ENCODE measurements at regions not wholly inside any gene's neighbourhood (a gene's known extent, or its start where the extent isn't known, plus 50 kb on each side); places are given as distances from the start of the nearest gene placed in this dataset.

DNA sequence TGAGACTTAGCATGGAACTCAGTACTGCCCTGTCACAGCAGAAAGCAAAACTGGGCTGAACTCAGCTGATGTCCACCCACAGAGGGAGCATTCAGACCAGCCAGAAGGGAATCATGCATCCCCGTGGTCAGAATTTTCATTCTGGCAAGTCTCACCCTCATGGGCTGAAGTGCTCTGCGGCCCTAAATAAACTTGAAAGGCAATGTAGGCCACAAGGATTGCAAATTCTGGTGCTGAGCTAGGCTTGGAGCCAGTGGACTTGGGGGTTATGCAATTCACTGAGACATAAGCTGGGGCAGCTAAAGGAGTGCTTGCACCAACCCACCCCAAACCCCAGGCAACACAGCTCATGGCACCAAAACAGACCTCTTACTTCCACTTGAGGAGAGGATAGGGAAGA, 494.1 kb downstream of the GABRG1 start:
- Histone ChIP-seq H3K9ac (ENCODE audit: low read depth in 1 of 2, low read length in 2 of 2) (no peak overlapping the region), H3K4me3 (ENCODE audit: low read depth in 1 of 3, low read length in 3 of 3) (no peak overlapping the region), H3K4me1 (ENCODE audit: control insufficient read depth in 4 of 4, insufficient read depth in 4 of 4, low read length in 3 of 4) (no peaks in the 10 kb centered on the region), H3K9me3 (ENCODE audit: control insufficient read depth in 4 of 4, low read length in 3 of 4) (no peaks in the 10 kb centered on the region), H3K27ac (ENCODE audit: low read depth in 1 of 2, low read length in 2 of 2) (no peak overlapping the region), H3K27me3 (ENCODE audit: control insufficient read depth in 4 of 4, insufficient read depth in 4 of 4, low read length in 3 of 4) (no peaks in the 10 kb centered on the region), H3K36me3 (ENCODE audit: control insufficient read depth in 4 of 4, insufficient read depth in 3 of 4, low read depth in 1 of 4, low read length in 3 of 4) (no peaks in the 10 kb centered on the region)
- TF ChIP-seq, protein P1, sequence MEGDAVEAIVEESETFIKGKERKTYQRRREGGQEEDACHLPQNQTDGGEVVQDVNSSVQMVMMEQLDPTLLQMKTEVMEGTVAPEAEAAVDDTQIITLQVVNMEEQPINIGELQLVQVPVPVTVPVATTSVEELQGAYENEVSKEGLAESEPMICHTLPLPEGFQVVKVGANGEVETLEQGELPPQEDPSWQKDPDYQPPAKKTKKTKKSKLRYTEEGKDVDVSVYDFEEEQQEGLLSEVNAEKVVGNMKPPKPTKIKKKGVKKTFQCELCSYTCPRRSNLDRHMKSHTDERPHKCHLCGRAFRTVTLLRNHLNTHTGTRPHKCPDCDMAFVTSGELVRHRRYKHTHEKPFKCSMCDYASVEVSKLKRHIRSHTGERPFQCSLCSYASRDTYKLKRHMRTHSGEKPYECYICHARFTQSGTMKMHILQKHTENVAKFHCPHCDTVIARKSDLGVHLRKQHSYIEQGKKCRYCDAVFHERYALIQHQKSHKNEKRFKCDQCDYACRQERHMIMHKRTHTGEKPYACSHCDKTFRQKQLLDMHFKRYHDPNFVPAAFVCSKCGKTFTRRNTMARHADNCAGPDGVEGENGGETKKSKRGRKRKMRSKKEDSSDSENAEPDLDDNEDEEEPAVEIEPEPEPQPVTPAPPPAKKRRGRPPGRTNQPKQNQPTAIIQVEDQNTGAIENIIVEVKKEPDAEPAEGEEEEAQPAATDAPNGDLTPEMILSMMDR (IDR thresholded peaks at IDR 0.05; ENCODE audit: low read depth, low read length, missing input control) = no peak
- no peak for TF ChIP-seq RAD21 (IDR thresholded peaks at IDR 0.05)
- no peak for TF ChIP-seq GABPA (IDR thresholded peaks at IDR 0.05 in 1 of 2, conservative IDR thresholded peaks at IDR 0.05 in 1 of 2)
- no peak for TF ChIP-seq JUND (IDR thresholded peaks at IDR 0.05)
- no peak for TF ChIP-seq NR2F2 (IDR thresholded peaks at IDR 0.05)
- TF ChIP-seq, protein P2, sequence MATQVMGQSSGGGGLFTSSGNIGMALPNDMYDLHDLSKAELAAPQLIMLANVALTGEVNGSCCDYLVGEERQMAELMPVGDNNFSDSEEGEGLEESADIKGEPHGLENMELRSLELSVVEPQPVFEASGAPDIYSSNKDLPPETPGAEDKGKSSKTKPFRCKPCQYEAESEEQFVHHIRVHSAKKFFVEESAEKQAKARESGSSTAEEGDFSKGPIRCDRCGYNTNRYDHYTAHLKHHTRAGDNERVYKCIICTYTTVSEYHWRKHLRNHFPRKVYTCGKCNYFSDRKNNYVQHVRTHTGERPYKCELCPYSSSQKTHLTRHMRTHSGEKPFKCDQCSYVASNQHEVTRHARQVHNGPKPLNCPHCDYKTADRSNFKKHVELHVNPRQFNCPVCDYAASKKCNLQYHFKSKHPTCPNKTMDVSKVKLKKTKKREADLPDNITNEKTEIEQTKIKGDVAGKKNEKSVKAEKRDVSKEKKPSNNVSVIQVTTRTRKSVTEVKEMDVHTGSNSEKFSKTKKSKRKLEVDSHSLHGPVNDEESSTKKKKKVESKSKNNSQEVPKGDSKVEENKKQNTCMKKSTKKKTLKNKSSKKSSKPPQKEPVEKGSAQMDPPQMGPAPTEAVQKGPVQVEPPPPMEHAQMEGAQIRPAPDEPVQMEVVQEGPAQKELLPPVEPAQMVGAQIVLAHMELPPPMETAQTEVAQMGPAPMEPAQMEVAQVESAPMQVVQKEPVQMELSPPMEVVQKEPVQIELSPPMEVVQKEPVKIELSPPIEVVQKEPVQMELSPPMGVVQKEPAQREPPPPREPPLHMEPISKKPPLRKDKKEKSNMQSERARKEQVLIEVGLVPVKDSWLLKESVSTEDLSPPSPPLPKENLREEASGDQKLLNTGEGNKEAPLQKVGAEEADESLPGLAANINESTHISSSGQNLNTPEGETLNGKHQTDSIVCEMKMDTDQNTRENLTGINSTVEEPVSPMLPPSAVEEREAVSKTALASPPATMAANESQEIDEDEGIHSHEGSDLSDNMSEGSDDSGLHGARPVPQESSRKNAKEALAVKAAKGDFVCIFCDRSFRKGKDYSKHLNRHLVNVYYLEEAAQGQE (IDR thresholded peaks at IDR 0.05) = no peak
- TF ChIP-seq, protein P3, sequence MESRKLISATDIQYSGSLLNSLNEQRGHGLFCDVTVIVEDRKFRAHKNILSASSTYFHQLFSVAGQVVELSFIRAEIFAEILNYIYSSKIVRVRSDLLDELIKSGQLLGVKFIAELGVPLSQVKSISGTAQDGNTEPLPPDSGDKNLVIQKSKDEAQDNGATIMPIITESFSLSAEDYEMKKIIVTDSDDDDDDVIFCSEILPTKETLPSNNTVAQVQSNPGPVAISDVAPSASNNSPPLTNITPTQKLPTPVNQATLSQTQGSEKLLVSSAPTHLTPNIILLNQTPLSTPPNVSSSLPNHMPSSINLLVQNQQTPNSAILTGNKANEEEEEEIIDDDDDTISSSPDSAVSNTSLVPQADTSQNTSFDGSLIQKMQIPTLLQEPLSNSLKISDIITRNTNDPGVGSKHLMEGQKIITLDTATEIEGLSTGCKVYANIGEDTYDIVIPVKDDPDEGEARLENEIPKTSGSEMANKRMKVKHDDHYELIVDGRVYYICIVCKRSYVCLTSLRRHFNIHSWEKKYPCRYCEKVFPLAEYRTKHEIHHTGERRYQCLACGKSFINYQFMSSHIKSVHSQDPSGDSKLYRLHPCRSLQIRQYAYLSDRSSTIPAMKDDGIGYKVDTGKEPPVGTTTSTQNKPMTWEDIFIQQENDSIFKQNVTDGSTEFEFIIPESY (IDR thresholded peaks at IDR 0.05) = no peak
- no peak for TF ChIP-seq EGR1 (IDR thresholded peaks at IDR 0.05; ENCODE audit: low read depth in 2 of 2)
- TF ChIP-seq, protein P4, sequence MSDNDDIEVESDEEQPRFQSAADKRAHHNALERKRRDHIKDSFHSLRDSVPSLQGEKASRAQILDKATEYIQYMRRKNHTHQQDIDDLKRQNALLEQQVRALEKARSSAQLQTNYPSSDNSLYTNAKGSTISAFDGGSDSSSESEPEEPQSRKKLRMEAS (IDR thresholded peaks at IDR 0.05) = no peak
- TF ChIP-seq FOXA2 (IDR thresholded peaks at IDR 0.05) = no peak
- no peak for TF ChIP-seq HNF4A (conservative IDR thresholded peaks at IDR 0.05)
- TF ChIP-seq HNF4G (IDR thresholded peaks at IDR 0.05) = no peak
- TF ChIP-seq FOXA1 (IDR thresholded peaks at IDR 0.05) = no peak
- TF ChIP-seq RXRA (IDR thresholded peaks at IDR 0.05) = no peak
- TF ChIP-seq SP1 (IDR thresholded peaks at IDR 0.05) = no peak
- TF ChIP-seq, protein P5, sequence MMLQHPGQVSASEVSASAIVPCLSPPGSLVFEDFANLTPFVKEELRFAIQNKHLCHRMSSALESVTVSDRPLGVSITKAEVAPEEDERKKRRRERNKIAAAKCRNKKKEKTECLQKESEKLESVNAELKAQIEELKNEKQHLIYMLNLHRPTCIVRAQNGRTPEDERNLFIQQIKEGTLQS (IDR thresholded peaks at IDR 0.05) = no peak
- 78% methylated on average over 2 of the region's 2 CpGs for WGBS
- DNase-seq (ENCODE audit: low spot score) = no peak

DNA sequence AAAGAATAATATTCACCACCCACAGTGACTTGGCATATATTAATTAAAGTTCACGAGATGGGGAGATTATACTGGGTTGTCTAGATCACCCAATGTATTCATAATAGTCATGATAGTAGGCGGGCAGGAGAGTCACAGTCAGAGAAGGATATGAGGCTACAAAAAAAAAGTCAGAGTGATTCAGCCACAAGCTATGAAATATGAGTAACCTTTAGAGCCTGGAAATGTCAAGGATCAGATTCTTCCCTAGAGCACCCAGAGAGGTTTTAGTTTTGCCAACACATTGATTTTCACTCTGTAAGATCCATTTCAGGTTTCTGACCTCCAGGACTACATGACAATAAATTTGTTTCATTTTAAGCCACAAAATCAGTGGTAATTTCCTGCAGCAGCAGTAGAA, 501.9 kb downstream of the GABRG1 start:
- TF ChIP-seq, protein P2 (IDR thresholded peaks at IDR 0.05) = no peak
- TF ChIP-seq SP1 (IDR thresholded peaks at IDR 0.05) = no peak
- TF ChIP-seq JUND (IDR thresholded peaks at IDR 0.05) = no peak
- TF ChIP-seq, protein P5 (IDR thresholded peaks at IDR 0.05) = no peak
- TF ChIP-seq EGR1 (IDR thresholded peaks at IDR 0.05; ENCODE audit: low read depth in 2 of 2) = no peak
- TF ChIP-seq GABPA (IDR thresholded peaks at IDR 0.05 in 1 of 2, conservative IDR thresholded peaks at IDR 0.05 in 1 of 2) = no peak
- TF ChIP-seq HNF4A (conservative IDR thresholded peaks at IDR 0.05) = no peak
- TF ChIP-seq HNF4G (IDR thresholded peaks at IDR 0.05) = no peak
- TF ChIP-seq, protein P4 (IDR thresholded peaks at IDR 0.05) = no peak
- Histone ChIP-seq H3K9ac (ENCODE audit: low read depth in 1 of 2, low read length in 2 of 2) (no peak overlapping the region), H3K4me3 (ENCODE audit: low read depth in 1 of 3, low read length in 3 of 3) (no peak overlapping the region), H3K36me3 (ENCODE audit: control insufficient read depth in 4 of 4, insufficient read depth in 3 of 4, low read depth in 1 of 4, low read length in 3 of 4) (no peaks in the 10 kb centered on the region), H3K27ac (ENCODE audit: low read depth in 1 of 2, low read length in 2 of 2) (no peak overlapping the region), H3K4me1 (ENCODE audit: control insufficient read depth in 4 of 4, insufficient read depth in 4 of 4, low read length in 3 of 4) (no peaks in the 10 kb centered on the region), H3K27me3 (ENCODE audit: control insufficient read depth in 4 of 4, insufficient read depth in 4 of 4, low read length in 3 of 4) (no peaks in the 10 kb centered on the region), H3K9me3 (ENCODE audit: control insufficient read depth in 4 of 4, low read length in 3 of 4) (no peaks in the 10 kb centered on the region)
- WGBS = 81% methylated on average over 2 of the region's 2 CpGs
- no peak for DNase-seq (ENCODE audit: low spot score)

All from liver (tissue), 8 donors.